GM12801 (cell line): ENCODE measurements at regions not wholly inside any gene's neighbourhood (a gene's known extent, or its start where the extent isn't known, plus 50 kb on each side); places are given as distances from the start of the nearest gene placed in this dataset.

ENCODE experiments used
- CTCF ChIP-seq: IDR thresholded peaks from one replicate; pipeline ENCODE4 v1.5.1; 2011; ENCODE audit warnings: control low read depth; ENCODE audit not compliant: insufficient read length; ENCODE audit errors: extremely low read depth

- no peak for TF ChIP-seq CTCF
Observed at GRCh38 chr3:102024270-102024904, 175.1 kb downstream of the NFKBIZ start.

- TF ChIP-seq CTCF = no peak
Observed at GRCh38 chr3:102025606-102026270, 176.4 kb downstream of the NFKBIZ start.

GRCh38 chr3:102026656-102027055 is 177.3 kb downstream of the NFKBIZ start:
- no peak for TF ChIP-seq CTCF

GRCh38 chr3:102030661-102031060 is 181.3 kb downstream of the NFKBIZ start:
- no peak for TF ChIP-seq CTCF

GRCh38 chr3:102031834-102032233 is 182.5 kb downstream of the NFKBIZ start:
- TF ChIP-seq CTCF = no peak

GRCh38 chr3:102032491-102033383 is 183.4 kb downstream of the NFKBIZ start:
- TF ChIP-seq CTCF = no peak
